ENCODE measurements at regions not wholly inside any gene's neighbourhood (a gene's known extent, or its start where the extent isn't known, plus 50 kb on each side); places are given as distances from the start of the nearest gene placed in this dataset.
"Not testable (repeated sequence)": the region's sequence is repeated elsewhere in the genome, so short reads cannot be mapped to it uniquely, and the experiment has no call there.

DNA sequence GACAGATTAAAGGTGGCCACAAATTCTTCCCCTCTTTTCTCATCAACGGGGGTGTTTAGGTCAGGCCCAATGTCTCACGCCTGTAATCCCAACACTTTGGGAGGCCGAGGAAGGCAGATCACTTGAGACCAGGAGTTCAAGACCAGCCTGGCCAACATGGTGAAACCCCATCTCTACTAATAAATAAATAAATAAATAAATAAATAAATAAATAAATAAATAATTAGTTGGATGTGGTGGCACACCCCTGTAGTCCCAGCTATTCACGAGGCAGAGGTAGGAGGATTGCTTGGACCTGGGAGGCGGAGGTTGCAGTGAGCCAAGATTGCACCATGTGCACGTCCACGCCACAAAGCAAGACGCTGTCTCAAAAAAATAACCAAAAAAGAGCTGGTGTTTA lies 180.7 kb downstream of the FASLG start:
- not testable (repeated sequence) for DNase-seq

GRCh38 chr1:172843444-172843843 lies 184.5 kb downstream of the FASLG start:
- no peak for DNase-seq

DNA sequence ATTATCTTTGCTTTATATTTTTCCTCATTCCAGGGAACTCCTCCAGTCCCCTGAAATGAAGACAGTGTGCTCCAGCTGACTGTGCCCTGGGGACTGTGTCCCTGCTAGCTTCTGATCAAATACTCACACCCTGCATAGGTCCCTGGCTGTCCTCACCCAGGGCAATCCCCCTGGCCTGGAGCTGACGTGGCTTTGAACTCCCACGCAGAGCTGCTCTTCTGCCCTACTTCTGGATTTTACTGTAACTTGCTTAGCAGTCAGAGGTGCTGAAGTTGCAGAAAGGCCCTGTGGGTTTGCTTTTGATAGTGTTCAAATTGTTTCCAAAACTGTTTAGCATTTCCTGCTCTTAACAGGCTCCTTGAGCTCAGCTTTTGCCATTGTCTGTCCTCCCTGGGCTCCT lies 186.5 kb downstream of the FASLG start:
- no peak for DNase-seq

DNA sequence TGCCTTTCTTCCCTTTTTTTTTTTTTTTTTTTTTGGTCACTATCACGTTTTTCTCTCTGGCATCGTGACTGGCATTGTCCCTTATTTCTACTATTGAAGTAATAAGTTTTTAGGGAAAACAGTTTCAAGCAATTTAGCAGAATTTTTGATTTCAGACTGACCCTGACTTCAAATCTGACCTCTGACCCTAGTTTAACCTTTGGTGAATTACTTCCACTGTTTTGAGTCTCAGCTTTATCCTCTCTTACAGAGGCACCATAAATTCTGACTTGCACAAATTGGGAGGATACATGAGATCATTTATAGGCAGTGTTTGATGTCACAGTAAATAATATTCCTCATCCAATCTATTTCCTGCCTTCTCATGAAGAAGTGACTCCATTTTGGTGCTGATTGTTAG lies 187.0 kb downstream of the FASLG start:
- no peak for DNase-seq

GRCh38 chr1:172847814-172848213 lies 188.9 kb downstream of the FASLG start:
- not testable (repeated sequence) for DNase-seq

DNA sequence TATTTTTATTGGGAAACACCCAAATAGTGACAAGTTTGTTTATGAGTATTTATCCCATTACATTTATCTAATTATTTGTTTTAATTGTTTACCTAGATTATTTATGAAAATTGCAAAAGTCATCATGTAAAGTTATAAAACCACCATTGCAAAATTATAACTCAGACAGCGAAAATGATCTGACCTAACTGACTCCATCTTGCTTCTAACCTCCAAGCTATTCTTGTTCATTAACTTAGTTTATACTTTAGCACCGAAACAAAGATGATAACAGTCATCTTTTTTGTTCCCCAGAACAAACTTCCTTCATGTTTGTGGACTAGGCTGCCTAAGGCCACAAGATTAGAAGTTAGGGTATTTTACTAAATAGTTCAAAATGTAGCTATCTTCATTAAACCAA lies 190.8 kb downstream of the FASLG start:
- DNase-seq = no peak

GRCh38 chr1:172851077-172851476 lies 192.2 kb downstream of the FASLG start:
- no peak for DNase-seq

GRCh38 chr1:172851856-172852255 lies 193.0 kb downstream of the FASLG start:
- no peak for DNase-seq

- not testable (repeated sequence) for DNase-seq
Observed at GRCh38 chr1:172855983-172856382, 194.8 kb downstream of the TNFSF18 start.

DNA sequence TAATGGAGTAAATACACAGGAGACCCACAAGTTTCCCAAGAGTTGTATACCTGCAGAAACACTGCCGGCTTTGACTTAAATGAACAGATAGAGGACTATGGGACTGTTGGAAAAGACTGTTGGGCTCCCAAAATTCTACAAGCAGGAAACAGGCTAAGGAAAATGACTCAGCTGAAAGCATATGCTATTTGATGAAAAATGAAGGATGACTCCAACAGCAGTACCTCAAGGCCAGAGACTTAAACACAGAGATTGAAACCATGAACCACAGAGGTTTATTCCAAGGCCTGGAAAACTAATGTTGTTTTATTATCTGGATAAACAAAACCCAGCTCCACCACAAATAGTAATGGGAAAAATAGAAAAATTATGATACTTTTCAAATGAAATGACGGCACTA lies 187.7 kb downstream of the TNFSF18 start:
- DNase-seq = no peak

GRCh38 chr1:172867216-172867818 lies 183.4 kb downstream of the TNFSF18 start:
- no peak for DNase-seq

DNA sequence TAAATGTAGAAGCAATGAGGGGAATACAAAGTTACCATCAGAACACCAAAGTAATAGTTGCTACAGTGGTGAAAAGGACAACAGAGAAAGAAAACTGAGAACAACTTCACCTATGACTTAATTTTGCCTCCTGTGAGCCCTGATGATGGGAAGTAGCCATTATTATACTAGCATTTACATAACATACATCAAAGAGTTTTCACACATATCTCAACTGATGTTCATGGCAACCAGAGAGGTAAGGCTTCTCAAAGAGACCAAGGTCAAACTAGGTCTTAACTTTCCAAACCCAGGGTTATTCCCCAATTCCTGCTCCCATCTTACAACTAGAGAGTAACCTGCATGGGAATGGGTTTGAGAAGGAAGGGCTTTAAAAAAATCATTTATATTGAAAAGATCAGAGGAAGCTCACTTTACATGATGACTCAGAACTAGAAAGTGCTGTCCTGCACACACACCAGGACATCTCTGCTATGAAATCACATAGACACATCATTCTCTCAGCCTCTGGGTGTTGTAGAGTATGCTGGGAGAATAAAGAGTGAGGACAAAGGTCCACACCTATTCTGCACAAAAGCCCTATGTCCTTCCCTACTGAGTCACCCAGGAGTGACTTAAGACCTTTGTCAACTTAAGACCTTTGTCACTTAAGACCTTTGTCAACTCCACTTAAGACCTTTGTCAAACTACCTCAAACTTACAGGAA lies 179.7 kb downstream of the TNFSF18 start:
- no peak for DNase-seq

DNA sequence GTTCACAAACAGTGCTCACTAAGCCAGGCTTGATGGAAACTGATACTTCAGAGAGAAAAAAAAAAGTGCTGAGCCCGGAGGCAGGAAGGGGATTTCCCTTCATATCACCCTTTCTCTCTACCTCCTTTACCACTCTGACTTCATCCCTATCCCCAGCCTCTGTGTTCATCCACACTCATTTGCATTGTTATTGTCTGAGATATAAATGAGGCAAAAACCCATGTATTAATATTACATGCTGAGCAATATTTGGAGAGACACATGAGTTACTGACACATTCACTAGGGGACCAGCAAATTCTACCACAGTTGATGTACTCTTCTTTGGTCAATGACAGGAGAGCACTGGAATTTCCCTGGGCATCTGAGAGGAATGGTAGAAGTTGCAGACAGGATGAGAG lies 175.8 kb downstream of the TNFSF18 start:
- no peak for DNase-seq

DNA sequence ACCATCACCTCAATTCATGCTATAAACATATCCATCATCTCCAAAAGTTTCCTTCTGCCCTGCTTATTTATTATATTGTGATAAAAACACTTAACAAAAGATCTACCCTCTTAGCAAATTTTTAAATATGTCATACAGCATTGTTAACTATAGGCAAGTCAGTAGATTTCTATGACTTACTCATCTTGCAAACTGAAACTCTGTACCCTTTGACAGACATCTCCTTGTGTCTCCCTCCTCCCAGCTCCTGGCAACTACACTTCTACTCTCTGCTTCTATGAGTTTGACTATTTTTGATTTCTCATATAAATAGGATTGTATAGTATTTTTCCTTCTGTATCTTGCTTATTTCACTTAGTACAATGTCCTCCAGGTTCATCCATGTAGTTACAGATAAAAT lies 174.8 kb downstream of the TNFSF18 start:
- no peak for DNase-seq

DNA sequence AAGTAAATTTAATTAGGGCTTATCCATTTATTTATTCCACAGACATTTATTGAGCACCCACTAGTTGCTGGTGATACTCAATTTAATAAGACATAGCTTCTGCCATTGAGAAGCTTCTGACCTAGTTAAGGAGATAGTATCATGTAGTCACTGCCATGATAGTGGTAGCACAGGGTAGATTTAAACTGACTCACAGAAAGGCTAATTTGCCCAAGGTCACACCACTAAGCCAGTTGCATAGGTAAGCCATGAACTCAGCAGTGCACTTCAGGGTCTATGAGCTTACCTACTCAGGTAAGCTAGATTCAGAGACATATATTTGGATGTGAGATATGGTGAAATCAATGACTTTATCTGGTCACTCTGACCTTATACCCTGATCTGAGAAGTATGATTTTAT lies 168.4 kb downstream of the TNFSF18 start:
- no peak for DNase-seq

DNA sequence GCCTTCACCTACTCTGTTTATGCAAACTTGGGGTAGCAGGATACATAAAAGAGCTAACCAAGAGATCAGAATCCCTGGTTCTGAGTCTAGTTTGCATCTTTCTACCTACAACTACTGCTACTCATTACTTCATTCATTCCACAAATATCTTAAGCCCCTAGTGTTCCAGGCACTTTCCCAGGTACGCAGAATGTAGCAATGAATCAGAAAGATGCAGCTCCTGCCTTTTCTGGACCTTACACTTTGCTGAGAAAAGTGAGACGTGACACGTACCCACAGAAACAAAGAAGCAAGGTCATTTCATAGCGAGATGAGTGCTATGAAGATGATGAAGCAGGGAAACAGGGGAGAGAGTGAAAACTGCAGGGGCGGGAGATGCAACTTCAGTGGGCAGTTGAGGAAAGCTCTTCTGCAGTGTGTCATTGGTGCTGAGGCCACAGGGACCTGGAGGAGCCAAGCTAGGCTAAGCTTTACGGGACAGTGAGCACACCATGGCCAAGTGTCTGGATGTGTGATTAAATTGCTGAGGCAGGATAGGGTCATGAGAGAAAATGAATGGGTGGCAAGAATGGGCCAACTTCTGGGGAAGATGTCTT lies 167.9 kb downstream of the TNFSF18 start:
- no peak for DNase-seq

GRCh38 chr1:172883387-172883791 lies 167.4 kb downstream of the TNFSF18 start:
- DNase-seq = no peak

DNA sequence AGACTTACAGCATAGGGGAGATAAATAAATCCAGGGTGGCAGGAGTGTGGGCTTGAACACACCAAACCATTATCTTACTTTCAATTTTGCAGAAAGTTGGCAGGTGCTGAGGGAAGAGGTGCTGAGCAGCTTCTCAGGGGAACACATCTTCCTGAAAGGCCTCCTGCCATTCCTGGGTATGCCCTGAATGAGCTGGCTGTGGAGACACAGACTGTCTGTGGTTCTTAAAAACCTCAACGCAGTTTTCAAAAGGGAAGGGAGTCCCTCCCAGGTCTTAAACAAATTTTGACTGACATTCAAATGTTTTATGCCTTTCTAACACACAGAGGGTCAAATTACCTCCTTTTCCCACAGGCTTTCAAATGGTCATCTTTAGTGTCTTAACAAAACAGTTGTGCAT lies 166.9 kb downstream of the TNFSF18 start:
- no peak for DNase-seq

DNA sequence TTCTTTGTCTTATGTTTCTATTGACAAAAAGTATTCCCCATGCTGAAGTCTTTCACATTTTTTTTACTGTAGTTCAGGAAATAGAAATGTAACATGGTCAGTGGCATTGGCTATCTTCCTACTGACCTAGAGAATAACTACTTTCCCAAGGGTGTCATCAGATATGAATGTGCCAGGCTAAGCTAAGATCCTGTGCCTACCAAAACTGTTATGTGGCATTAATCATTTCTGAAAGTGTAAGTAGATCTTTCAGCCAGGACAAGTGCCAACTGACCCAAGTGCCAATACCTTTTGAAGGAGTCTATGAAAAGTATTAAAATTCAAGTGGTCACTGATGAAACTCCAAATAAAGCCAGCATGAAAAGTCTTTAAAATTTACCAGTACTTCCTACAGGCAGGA lies 165.3 kb downstream of the TNFSF18 start:
- DNase-seq = no peak

DNA sequence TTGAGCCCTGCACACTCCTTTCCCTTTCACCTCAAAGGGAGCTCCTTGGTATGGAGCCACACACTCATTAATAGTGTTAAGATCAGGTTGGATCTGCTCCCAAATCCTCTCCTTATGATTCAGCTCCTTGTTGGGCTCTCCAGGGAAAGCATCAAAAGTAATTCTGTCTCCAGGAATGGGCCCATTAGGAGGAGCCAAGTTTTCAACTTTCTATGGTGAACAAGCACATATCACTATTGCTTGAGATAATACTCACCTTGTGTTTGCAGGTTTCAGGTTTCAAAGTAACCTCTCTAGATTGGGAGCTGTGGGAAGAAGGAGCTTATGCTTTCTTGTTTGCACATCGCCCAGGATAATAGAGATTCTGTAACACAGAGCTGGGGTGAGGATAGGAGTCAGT lies 164.8 kb downstream of the TNFSF18 start:
- DNase-seq = no peak

GRCh38 chr1:172887162-172887561 lies 163.6 kb downstream of the TNFSF18 start:
- DNase-seq = no peak

DNA sequence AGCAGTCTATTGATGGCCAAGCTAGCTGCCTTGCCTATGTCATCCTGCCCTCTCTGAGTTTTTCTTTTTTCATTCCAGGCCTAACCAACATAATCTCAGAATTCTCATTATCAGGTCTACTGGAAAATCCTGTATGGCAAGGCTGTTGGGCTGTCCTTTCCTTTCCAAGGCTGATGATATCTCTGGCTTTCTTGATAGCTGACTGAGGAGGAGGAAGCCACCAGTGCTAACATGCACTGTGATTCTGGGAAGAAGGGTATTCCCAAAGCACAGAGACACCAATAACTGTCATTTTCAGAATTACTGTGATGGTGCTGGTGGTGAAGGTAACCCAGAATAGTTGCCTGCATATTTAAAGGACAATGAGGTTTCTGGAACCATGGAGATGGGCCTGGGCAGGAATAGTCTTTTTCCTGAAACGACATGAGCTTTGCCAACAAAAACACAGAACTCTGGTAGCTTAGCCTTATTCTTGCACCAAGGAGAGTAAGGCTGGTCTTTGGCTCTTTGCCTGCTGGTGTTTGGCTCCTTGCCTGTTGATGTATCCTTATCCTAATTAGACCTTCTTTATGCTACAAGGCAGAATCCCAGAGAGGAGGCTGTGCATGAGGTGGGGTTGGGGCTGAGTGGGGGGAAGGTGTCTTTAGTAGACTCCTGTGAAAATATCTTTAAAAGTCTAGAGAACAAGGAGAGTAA lies 157.4 kb downstream of the TNFSF18 start:
- peak; percentile 26 for DNase-seq

DNA sequence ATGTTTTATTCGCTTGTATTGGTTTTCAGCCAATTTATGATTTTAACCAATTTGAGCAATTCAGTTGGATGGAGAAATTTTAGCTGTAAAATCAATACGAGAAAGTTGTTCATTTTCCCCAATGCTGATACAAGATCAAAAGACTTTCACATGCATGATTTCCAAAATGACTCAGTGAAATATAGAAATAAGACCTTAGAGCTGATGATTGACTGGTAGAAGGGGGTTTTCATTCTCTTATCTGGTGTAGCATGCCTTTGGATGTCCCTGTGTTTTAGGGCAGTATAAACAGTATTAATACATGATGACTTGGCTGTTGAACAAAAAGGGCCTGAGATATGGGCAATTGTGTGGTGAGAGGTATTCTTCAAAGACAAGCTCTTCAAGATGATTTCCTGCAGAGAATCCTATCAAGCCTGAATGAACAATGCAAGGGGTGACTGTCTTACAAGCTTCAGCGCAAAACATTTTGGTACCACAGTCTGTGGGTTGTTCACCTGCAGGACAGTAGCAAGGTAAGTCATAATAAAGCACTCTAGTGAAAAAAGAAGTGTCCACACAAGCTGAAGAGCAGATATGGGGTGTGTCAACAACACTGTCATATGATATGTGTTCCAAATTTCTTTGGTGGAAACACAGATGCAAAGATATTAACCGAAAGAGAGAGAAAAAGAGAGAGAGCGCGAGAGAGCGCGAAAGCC lies 156.2 kb downstream of the TNFSF18 start:
- no peak for DNase-seq

Measured in right hindlimb (tissue), 1 donor.